Stimulated activated CD8-positive, alpha-beta memory T cell treated with anti-CD3 and anti-CD28 coated beads, Interleukin-7, amount 100 ng/mL, for 24 hours (primary cell): ENCODE measurements at regions not wholly inside any gene's neighbourhood (a gene's known extent, or its start where the extent isn't known, plus 50 kb on each side); places are given as distances from the start of the nearest gene placed in this dataset.

Experiments used
- DNase-seq: peaks from one replicate; pipeline ENCODE4 v3.0.0-alpha.2; 2020; ENCODE audit warnings: low read depth

GRCh38 chr5:91283899-91284298 lies 99.2 kb downstream of the ARRDC3 start:
- no peak for DNase-seq

DNA sequence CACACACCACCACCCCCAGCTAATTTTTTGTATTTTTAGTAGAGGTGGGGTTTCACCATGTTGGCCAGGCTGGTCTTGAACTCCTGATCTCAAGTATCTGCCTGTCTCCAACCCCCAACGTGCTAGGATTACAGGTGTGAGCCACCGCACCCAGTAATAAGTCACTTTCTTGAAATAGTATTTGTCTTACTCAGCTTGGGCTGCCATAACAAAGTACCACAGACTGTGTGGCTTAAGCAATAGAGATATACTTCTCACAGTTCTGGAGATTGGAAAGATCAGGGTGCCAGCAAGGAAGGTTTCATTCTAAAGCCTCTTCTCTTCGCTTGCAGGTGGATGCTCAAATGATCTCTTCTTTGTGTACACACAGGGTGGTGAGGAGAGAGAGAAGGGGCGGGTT lies 99.8 kb downstream of the ARRDC3 start:
- no peak for DNase-seq

DNA sequence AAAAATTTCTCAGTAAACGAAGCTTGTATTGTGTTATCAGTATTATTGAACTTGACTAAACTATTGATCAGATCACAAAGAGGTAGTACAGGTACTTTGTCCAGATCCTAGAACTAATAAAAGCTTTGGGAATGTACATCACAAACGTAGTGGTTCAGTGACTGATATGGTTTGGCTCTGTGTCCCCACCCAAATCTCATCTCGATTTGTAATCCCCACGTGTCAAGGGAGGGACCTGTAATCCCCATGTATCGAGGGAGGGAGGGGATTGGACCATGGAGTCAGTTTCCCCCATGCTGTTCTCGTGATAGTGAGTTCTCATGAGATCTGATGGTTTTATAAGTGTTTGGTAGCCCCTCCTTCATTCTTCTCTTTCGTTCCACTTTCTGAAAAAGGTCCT lies 100.9 kb downstream of the ARRDC3 start:
- no peak for DNase-seq

DNA sequence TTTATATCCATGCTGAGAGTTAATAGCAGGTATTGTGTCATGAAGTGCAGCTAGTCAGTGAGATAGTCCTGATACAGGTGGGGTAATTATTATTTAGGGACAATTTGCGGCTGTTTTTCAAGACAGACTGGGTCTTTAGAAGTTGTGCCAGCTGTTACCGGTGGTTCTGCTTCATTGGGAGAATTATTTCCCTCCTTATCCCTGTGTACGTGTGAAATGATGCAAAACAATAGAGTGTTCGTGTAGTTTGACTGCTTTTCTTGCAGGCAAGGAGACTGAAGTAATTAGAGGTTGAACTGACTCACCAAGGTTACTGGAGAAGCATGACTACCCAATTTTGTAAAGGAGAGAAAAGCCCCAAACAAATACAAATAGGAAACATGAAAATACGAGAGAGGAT lies 101.7 kb downstream of the ARRDC3 start:
- no peak for DNase-seq

- peak; percentile 81 for DNase-seq
Observed at GRCh38 chr5:91280362-91281269, 102.5 kb downstream of the ARRDC3 start.

DNA sequence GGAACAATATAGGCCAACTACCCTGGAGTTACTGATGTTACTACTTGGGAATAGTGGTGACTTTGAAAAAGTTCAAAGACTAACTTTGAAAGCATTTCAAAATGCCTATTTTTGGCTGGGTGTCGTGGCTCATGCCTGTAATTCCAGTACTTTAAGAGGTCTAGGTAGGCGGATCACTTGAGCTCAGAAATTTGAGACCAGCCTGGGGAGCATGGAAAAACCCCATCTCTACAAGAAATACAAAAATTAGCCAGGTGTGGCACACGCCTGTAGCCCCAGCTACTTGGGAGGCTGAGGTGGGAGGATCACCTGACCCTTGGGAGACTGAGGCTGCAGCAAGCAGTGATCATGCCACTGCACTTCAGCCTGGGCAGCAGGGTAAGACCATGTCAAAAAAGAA lies 105.3 kb downstream of the ARRDC3 start:
- no peak for DNase-seq

DNA sequence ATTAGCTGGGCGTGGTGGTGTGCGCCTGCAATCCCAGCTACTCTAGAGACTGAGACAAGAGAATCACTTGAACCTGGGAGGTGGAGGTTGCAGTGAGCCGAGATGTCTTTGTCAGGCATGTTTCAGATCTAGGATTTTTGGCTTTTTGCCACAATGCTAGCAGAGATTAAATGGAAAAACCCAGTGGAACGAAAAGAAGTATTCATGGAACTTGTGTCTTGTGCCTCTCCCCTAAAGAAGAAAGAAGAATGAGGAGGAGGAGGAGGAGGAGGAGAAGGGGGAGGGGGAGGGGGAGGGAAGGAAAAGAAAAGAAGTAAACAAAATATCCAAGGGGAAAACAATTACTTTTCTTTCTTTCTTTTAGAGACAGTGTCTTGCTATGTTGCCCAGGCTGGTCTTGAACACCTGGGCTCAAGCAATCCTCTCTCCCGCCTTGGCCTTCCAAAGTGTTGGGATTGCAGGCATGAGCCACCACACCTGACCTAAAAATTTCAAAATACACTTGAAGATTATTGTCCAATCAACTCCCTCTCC lies 106.0 kb downstream of the ARRDC3 start:
- no peak for DNase-seq

GRCh38 chr5:91272858-91273257 lies 110.3 kb downstream of the ARRDC3 start:
- DNase-seq, result no peak

- DNase-seq, result no peak
Observed at GRCh38 chr5:91271999-91272398, 111.1 kb downstream of the ARRDC3 start.

GRCh38 chr5:91269198-91269597 lies 113.9 kb downstream of the ARRDC3 start:
- DNase-seq, result no peak

DNA sequence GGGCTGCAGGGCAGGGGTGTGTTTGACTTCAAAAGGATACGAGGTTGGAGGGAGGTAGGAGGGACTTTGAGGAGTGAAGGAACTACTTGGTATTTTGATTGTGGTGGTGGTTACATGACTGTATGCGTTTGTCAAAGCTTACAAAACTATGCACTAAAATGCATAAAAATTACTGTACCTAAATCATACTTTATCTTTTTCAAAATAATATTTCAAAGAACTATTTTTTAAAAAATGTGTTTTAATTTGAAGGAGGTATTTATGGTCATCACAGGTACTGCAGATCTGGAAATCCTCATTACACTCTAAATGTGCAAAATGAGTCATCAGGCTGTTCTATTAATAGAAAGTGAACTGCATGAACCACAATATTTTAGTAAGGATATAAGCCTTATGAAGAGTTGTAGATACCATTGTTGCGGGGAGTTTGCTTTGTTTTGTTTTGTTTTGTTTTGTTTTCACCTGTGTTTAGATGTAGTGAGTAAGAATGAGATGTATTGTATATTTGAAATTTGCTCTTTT lies 116.9 kb downstream of the ARRDC3 start:
- no peak for DNase-seq

GRCh38 chr5:91264311-91265051 lies 118.6 kb downstream of the ARRDC3 start:
- no peak for DNase-seq

DNA sequence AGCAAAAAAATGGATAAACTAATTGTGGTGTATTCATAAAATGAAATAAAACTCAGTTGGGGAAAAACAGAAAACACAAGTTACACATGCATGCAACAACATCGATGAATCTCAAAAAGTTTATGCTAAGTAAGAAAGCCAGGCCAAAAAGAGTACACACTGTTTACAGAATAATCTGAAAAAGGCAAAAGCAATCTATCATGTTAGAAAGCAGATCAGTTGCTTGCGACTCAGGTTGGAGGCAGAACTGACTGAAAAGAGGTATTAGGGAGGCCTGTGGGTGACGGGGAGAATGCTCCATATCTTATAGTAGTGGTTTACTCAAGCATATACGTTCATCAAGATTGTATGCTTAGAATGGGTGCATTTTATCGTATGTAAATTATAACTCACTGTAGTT lies 119.2 kb downstream of the ARRDC3 start:
- no peak for DNase-seq

- DNase-seq, result no peak
Observed at GRCh38 chr5:91257301-91257700, 125.8 kb downstream of the ARRDC3 start.

GRCh38 chr5:91256142-91256524 lies 127.0 kb downstream of the ARRDC3 start:
- DNase-seq, result no peak

- no peak for DNase-seq
Observed at GRCh38 chr5:91255396-91256141, 127.5 kb downstream of the ARRDC3 start.

GRCh38 chr5:91252916-91253315 lies 130.2 kb downstream of the ARRDC3 start:
- DNase-seq, result no peak

DNA sequence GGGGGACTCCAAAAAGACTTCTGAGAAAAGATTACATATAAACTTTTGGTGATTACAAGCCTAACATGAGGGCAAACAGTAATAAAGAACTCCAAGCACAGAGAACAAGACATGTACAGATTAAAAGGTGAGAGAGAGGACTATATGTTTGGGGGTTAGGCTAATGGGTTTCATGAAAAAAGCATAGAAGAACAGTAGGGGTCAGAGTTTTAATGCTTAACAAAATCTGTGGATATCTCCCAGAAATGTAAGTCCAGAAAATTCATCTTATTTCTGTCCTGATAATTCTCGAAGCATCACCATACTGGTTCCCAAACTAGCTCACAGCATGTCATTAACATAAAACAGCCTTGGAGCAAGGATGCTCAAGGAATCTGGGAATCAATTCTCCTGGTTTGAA lies 137.2 kb downstream of the ARRDC3 start:
- no peak for DNase-seq

DNA sequence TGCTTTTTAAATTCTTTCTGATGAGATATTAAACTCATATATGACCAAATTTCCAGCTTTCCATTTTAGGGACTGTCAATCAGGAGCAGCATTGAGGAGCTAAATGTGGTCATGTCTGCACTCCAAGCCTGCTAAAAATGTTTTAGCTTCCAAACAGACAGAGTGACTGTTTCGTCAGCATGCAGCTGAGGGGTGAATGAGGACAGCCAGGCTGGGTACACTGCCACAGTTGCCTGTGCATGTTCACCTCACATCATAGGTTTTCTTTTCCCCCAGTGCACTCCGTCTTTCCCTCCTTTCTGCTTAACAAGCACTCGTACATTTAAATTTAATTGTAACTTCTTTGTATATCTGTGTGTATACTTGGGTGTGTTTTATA lies 138.1 kb downstream of the ARRDC3 start:
- DNase-seq, result no peak

- DNase-seq, result no peak
Observed at GRCh38 chr5:91244380-91245073, 138.6 kb downstream of the ARRDC3 start.

- DNase-seq, result no peak
Observed at GRCh38 chr5:91243852-91244251, 139.3 kb downstream of the ARRDC3 start.

GRCh38 chr5:91243286-91243685 lies 139.8 kb downstream of the ARRDC3 start:
- DNase-seq, result no peak
